ENCODE measurements at regions not wholly inside any gene's neighbourhood (a gene's known extent, or its start where the extent isn't known, plus 50 kb on each side); places are given as distances from the start of the nearest gene placed in this dataset.

DNA sequence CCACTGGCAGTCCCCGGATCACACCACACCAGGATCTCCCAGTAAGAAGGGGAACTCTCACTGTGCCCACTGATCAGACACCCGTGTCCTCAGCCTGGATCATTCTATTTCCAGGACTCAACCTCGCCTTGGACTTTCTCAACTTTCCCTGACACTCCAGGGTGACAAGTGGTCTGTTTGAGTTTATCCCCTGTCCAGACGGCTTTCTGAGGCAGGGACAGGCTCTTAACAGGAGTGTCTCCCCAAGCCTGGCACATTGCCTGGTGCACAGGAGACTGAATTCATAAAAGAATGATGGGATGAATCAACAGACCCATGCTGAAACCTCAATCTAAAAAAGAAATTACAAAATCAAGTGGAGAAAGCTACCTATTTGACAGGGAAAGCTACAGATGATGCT is 606.6 kb downstream of the EFNB2 start:
- H3K4me3 ChIP-seq (ENCODE audit: low read length), result no peak overlapping the region
- TF ChIP-seq ZNF274 (IDR thresholded peaks at IDR 0.05; ENCODE audit: low read depth, low read length), result no peak

DNA sequence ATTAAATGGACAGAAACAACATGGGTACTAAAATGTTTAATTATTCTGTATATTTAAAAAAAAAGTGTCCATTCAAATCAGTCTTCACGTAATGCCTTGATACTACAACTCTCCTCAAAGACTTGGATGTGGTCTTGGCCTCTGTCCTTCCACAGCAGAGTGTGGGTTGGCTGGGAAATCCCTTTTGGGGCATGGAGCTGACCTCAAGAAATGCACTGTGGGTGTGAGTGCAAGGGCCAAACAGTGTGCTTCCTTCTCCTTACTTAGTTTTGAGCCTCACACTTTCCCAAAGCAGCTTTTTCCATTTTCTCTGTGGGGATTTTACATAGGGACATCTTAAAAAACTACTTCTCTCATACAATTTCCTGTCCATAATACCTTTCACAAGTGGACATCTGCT is 607.4 kb downstream of the EFNB2 start:
- no peak overlapping the region for H3K4me3 ChIP-seq (ENCODE audit: low read length)
- TF ChIP-seq ZNF274 (IDR thresholded peaks at IDR 0.05; ENCODE audit: low read depth, low read length), result no peak

DNA sequence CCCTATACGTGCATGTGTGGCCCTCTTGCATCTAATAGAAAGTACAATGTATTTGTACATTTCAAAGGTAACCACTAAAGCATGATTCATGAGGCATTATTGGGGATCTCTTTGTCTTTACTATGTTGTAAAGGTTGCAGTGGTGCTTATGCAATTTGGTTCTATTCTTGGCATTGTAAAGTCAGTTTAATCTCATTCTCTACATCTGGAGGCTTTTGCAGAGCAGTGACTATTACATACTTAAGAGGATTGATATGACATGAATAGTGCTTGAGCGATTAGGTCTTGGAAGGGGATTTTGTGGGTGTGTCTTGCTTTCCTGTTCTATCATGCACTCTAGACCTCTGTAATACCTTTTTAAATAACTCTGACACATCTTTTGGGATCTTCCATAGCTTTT is 610.0 kb downstream of the EFNB2 start:
- no peak overlapping the region for H3K4me3 ChIP-seq (ENCODE audit: low read length)
- no peak for TF ChIP-seq ZNF274 (IDR thresholded peaks at IDR 0.05; ENCODE audit: low read depth, low read length)

DNA sequence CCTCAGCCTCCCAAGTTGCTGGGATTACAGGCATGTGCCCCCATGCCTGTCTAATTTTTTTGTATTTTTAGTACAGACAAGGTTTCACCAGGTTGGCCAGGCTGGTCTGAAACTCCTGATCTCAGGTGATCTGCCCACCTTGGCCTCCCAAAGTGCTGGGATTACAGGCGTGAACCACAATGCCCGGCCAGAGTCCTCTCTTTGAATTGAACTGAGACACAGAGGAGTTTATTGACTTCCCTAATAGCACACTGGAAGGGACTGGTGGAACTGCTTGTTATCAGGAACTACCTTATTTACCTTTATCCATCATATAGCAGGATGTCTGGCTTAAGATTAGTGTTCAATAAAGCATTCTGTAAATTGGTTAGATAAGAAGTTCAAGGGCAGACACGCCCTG is 613.8 kb downstream of the EFNB2 start:
- TF ChIP-seq ZNF274 (IDR thresholded peaks at IDR 0.05; ENCODE audit: low read depth, low read length), result no peak
- H3K4me3 ChIP-seq (ENCODE audit: low read length), result no peak overlapping the region

- TF ChIP-seq ZNF274 (IDR thresholded peaks at IDR 0.05; ENCODE audit: low read depth, low read length), result no peak
- no peak overlapping the region for H3K4me3 ChIP-seq (ENCODE audit: low read length)
Measured at GRCh38 chr13:105920370-105920769, 615.1 kb downstream of the EFNB2 start.

DNA sequence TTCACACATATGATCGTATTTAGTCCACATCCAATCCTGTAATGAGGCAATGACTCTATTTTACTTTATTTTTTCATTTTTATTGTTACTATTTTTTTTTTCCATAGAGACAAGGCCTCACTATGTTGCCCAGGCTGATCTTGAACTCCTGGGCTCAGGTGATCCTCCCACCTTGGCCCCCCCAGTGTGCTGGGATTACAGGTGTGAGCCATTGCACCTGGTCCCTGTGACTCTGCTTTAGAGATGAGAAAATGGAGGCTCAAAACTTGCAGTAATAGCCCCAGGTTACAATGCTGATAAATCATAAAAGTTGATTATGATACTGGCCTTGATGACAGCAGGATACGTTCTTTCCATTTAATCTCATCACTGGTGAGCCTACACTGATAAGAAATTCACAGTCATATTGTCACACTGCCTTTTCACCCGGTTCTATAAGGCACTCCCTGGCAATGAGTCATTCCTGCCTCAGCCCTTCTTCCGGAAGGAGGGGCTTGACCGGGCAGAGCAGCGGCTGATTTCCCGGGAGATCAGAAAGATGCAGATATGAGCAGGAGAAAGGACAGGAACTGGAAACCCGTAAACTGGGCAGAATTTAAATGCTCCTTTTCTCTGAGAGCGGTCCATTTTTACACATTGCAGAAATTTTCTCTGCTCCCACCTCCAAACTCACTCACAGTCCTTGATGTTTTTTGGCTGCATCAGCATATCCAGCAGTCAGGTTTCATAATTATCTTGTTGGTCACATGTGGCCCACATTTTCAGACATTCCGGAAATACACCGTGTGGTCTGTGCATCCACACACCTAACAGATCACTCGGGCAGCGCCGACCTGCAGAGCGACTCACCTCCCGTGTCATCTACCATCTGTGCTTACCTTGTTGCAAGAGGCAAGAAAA is 616.4 kb downstream of the EFNB2 start:
- no peak for TF ChIP-seq ZNF274 (IDR thresholded peaks at IDR 0.05; ENCODE audit: low read depth, low read length)
- H3K4me3 ChIP-seq (ENCODE audit: low read length), result no peak overlapping the region

DNA sequence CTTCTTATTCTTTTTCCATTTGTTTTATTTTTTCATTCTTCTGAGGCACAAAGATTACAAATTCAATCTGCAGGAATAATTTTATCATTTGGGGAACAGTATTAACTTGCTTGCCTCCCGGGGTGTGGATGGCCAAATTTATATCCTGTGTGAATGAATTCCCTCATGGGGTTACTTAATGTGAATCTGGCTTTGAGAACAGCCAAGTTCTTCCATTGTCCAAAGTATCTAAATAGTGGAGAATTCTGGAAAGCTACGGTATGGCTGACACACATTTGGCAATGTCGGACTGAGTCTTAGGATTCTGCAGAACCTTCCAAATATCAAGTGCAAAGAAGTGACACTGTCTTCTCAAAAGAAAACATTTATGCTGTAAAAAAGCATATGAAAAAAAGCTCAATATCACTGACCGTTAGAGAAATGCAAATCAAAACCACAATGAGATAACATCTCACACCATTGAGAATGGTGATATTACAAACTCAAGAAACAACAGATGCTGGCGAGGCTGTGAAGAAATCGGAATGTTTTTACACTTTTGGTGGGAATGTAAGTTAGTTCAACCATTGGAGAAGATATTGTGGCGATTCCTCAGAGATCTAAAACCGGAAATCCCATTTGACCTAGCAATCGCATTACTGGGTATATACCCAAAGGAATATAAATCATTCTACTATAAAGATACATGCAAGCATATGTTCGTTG is 620.2 kb downstream of the EFNB2 start:
- no peak overlapping the region for H3K4me3 ChIP-seq (ENCODE audit: low read length)
- no peak for TF ChIP-seq ZNF274 (IDR thresholded peaks at IDR 0.05; ENCODE audit: low read depth, low read length)

DNA sequence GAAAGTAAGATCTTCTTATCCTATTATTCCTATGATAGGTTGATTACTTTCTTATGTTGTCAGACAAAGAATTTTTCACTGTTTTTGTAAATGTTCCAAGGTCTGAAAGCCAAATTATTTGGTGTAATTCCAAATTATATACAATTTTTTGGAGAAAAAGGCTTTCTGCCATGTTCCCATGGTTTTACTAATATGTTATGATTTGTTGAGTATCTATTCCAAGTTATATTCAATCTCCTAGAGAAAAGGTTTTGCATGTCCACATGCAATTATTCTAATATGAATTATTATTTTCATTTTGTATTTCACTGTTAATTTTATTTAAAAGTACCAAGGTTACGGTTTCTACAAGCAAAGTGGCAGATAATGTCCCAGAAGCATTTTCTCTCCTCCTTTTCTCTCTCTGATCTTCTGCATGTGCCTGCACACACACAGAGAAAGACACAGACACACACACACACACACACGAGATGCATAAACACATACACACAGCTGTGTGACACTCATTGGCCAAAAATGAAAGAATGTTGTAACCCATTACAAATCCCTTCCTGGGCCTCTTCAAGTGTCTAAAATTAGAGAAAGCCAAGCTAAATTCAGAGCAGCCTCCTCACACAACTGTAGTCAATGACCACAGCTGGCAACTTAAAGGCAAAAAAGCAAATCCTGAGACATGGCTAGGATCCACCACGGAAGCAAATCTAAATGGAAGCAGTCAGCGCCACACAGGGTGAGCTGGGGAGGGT is 621.0 kb downstream of the EFNB2 start:
- TF ChIP-seq ZNF274 (IDR thresholded peaks at IDR 0.05; ENCODE audit: low read depth, low read length), result no peak
- H3K4me3 ChIP-seq (ENCODE audit: low read length), result no peak overlapping the region

DNA sequence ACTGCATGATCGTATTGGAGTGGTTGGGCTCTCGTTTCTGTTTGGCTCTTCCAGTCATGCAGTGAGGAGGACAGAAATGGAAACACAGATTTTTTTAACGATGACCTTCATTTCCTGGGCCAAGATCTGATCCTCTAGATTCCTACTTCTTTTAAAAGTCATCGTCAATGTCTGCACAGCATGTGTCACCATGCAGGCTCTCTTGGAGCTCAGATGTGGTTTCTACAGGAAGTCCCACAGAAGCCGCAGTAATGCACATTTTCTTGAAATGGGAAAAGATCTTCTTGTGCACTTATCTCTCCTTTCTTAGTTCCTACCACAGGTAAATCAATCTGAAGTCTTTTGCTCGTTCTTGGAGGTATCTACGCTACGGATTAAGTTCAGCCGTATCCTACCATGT is 626.9 kb downstream of the EFNB2 start:
- no peak overlapping the region for H3K4me3 ChIP-seq (ENCODE audit: low read length)
- no peak for TF ChIP-seq ZNF274 (IDR thresholded peaks at IDR 0.05; ENCODE audit: low read depth, low read length)

DNA sequence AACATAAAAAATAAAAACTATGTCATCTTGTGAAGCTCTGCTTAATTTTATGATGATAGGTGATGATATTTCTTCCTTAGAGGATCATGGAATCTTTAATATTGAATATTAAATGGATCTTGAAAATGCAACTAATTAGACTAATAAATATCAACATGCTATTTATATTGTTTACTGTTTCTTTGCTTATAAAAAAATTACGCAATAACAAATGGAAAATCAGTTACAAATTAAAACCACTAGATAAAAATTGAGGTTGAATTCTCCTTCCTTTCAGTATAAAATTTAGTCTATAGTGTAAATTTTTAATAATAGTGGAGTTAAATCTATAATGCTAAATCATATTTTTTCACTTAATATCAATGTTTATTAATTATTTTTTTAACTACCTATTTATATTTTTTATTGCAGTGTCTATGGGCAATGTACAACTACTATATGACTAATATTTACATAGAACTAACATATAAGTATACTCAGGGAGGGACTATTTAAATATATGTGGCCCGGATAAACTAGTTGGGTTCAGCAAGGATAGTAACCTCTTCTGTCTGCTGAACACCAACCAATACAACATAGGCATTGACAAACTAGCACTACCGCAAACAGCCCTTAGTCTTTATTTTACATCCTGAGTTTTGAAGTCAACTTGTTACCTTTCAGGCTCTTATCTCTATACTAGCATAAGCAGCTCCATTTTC is 628.0 kb downstream of the EFNB2 start:
- no peak for TF ChIP-seq ZNF274 (IDR thresholded peaks at IDR 0.05; ENCODE audit: low read depth, low read length)
- H3K4me3 ChIP-seq (ENCODE audit: low read length), result no peak overlapping the region

DNA sequence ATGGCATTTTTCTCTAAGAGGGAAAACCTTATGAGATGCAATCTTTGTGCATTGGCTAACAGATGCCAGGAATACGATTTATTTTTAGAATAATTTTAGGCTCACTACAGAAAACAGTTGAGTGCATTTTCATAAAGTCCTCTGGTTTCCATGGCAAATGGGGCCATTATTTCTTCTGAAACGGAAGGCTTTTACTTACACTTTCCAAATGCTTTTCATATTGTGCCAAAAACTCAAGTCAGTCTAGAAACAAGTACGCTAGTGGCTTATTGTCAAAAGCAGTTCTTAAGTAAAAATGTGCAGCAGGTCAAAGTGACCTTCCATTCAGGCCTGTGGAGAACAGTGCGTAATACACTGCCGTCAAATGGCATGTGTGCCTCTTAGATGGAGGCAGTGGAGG is 628.7 kb downstream of the EFNB2 start:
- H3K4me3 ChIP-seq (ENCODE audit: low read length), result no peak overlapping the region
- no peak for TF ChIP-seq ZNF274 (IDR thresholded peaks at IDR 0.05; ENCODE audit: low read depth, low read length)

GRCh38 chr13:105904034-105904742 is 631.3 kb downstream of the EFNB2 start:
- no peak for TF ChIP-seq ZNF274 (IDR thresholded peaks at IDR 0.05; ENCODE audit: low read depth, low read length)
- no peak overlapping the region for H3K4me3 ChIP-seq (ENCODE audit: low read length)

DNA sequence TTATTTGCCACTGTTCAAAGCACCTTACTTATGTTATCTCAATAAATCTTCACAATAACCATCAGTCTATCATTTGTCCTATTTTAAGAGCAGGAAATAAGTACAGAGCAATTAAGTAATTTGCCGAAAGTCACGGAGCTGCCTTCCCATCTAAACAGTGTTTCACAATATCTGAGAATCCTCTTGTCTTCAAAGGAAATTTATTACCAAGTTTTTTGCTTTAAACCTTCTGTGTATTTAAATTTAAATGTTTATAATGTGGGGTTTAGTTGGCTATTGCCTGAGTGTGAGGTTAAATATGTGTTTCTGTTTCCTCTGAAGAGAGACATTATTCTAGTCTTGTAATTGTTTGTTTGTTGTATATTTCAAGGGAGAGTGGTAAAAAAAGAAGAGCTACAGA is 633.1 kb downstream of the EFNB2 start:
- TF ChIP-seq ZNF274 (IDR thresholded peaks at IDR 0.05; ENCODE audit: low read depth, low read length), result no peak

More for the DNA sequence above, 633.1 kb downstream of the EFNB2 start:
- no peak overlapping the region for H3K4me3 ChIP-seq (ENCODE audit: low read length)

Measured in GM08714 (cell line).